ENCODE measurements at regions not wholly inside any gene's neighbourhood (a gene's known extent, or its start where the extent isn't known, plus 50 kb on each side); places are given as distances from the start of the nearest gene placed in this dataset.

DNA sequence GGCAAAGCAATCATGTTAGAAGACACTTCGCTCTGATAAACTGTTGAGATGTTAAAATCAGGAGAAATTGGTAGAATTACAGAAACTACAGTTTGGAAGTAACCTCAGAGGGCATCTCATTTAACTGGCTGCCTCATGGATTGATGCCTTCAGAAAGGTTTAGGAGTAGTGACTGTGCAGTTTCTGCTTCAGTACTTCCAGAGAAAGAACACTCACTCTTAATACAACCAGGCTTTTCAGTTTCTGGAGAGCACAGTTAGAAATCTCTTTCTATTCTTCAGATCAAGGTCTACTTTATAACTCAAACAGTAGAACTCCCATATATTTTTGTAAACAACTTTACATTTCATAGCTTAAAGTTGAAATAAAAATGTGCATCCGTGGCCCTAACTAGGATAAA lies 1358.9 kb upstream of the LRRTM3 start:
- Histone ChIP-seq H3K4me2 (ENCODE audit: low read depth, low read length, poor library complexity, severe bottlenecking) (no peak overlapping the region), H3K79me2 (ENCODE audit: insufficient read depth, low read length) (no peaks in the 10 kb centered on the region), H3K4me3 (ENCODE audit: insufficient read depth, low read length, poor library complexity, severe bottlenecking) (no peak overlapping the region), H3K27ac (ENCODE audit: low read depth, low read length) (no peak overlapping the region), H3K27me3 (ENCODE audit: low read length) (no peaks in the 10 kb centered on the region), H3K9ac (ENCODE audit: low read length) (no peak overlapping the region), H3K36me3 (ENCODE audit: low read length) (no peaks in the 10 kb centered on the region), H3K9me2 (replicated peaks; ENCODE audit: insufficient read depth, low read length) (no peaks in the 10 kb centered on the region), H4K20me1 (ENCODE audit: low read depth, low read length) (no peaks in the 10 kb centered on the region), H3K9me3 (ENCODE audit: insufficient read depth, low read length) (no peaks in the 10 kb centered on the region), H2AFZ (ENCODE audit: low read depth, low read length, severe bottlenecking) (no peak overlapping the region), H3F3A (ENCODE audit: insufficient read depth) (no peaks in the 10 kb centered on the region)
- TF ChIP-seq, protein P1, sequence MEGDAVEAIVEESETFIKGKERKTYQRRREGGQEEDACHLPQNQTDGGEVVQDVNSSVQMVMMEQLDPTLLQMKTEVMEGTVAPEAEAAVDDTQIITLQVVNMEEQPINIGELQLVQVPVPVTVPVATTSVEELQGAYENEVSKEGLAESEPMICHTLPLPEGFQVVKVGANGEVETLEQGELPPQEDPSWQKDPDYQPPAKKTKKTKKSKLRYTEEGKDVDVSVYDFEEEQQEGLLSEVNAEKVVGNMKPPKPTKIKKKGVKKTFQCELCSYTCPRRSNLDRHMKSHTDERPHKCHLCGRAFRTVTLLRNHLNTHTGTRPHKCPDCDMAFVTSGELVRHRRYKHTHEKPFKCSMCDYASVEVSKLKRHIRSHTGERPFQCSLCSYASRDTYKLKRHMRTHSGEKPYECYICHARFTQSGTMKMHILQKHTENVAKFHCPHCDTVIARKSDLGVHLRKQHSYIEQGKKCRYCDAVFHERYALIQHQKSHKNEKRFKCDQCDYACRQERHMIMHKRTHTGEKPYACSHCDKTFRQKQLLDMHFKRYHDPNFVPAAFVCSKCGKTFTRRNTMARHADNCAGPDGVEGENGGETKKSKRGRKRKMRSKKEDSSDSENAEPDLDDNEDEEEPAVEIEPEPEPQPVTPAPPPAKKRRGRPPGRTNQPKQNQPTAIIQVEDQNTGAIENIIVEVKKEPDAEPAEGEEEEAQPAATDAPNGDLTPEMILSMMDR (IDR thresholded peaks at IDR 0.05; ENCODE audit: insufficient read depth, low read length, poor library complexity, severe bottlenecking), result no peak
- TF ChIP-seq EZH2phosphoT487 (conservative IDR thresholded peaks at IDR 0.05; ENCODE audit: low read length), result no peak

DNA sequence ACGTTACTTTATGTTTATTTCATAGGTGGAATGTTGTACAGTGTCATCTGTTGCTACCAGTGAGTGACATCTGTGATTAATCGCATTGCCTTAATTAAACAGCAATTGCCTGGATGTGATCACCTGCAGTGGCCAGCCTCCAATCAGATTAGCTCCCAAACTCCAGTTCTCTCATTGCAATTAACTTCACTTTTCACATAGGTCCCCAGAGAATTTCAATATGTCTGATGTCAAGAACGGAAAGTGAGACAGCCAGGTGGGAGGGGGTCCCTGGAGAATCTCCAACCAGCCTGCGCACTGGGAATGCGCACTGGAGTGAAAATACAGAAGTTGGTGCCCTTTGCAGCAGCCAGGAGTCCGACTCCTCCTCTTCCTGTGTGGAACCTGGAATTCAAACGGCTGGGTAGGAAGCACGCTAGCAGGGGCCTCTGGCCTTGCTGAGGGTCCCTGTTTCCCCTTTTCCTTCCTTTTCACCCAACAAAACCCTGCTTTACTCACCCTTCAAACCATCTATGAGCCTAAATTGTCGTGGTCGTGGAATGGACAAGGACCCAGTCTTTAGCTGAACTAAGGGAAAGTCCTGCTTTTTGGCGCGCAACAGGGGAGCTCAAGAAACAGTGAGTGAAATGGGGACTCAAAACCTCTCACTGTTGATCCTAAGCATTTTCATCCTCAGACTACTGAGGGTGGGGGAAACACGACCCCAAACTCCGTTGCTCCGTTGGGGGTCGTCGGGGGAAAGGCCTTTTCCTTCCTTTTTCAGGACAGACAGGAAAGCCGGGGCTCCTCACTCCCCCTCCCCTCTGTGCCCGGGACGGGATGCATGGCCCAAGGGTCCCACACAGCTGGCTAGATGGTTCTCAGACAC lies 1355.5 kb upstream of the LRRTM3 start:
- no peak overlapping the region for H3K4me2 ChIP-seq (ENCODE audit: low read depth, low read length, poor library complexity, severe bottlenecking)
- TF ChIP-seq EZH2phosphoT487 (conservative IDR thresholded peaks at IDR 0.05; ENCODE audit: low read length), result no peak
- TF ChIP-seq, protein P1 (IDR thresholded peaks at IDR 0.05; ENCODE audit: insufficient read depth, low read length, poor library complexity, severe bottlenecking), result no peak
- H3K79me2 ChIP-seq (ENCODE audit: insufficient read depth, low read length), result no peaks in the 10 kb centered on the region
- no peaks in the 10 kb centered on the region for H3K9me2 ChIP-seq (replicated peaks; ENCODE audit: insufficient read depth, low read length)
- H3F3A ChIP-seq (ENCODE audit: insufficient read depth), result no peaks in the 10 kb centered on the region
- H3K9me3 ChIP-seq (ENCODE audit: insufficient read depth, low read length), result no peaks in the 10 kb centered on the region
- H3K27ac ChIP-seq (ENCODE audit: low read depth, low read length), result no peak overlapping the region
- H3K27me3 ChIP-seq (ENCODE audit: low read length), result no peaks in the 10 kb centered on the region
- no peaks in the 10 kb centered on the region for H4K20me1 ChIP-seq (ENCODE audit: low read depth, low read length)
- no peaks in the 10 kb centered on the region for H3K36me3 ChIP-seq (ENCODE audit: low read length)
- no peak overlapping the region for H2AFZ ChIP-seq (ENCODE audit: low read depth, low read length, severe bottlenecking)
- no peak overlapping the region for H3K4me3 ChIP-seq (ENCODE audit: insufficient read depth, low read length, poor library complexity, severe bottlenecking)
- no peak overlapping the region for H3K9ac ChIP-seq (ENCODE audit: low read length)

DNA sequence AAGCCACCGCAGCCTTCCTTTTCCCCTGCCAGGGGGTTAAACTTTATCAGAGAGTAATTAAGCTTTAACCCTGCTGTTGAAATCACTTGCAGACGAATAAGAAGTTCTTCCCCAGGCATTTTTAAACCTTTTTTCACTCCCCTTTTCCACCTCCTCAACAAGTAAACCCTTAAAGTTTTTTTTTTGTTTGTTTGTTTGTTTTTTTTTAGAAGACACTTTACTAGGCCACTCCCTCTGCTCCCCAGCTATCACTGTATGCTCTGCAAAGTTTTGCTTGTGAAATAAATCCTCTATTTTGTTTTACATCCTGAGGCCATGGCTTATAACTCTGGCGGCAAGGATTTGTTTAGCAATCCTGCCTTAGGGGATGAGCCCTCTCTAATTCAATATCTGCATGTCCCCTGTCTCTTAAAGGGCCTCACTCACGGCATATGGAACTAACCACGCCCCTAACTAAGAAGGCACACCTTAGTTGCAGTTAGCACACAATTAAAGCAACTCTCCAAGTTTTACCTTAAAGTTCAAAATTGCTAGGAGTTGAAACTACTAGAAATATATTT lies 1354.7 kb upstream of the LRRTM3 start:
- H2AFZ ChIP-seq (ENCODE audit: low read depth, low read length, severe bottlenecking), result no peak overlapping the region
- no peak overlapping the region for H3K4me2 ChIP-seq (ENCODE audit: low read depth, low read length, poor library complexity, severe bottlenecking)
- H3K9ac ChIP-seq (ENCODE audit: low read length), result no peak overlapping the region

More for the DNA sequence above, 1354.7 kb upstream of the LRRTM3 start:
- no peaks in the 10 kb centered on the region for H4K20me1 ChIP-seq (ENCODE audit: low read depth, low read length)
- no peaks in the 10 kb centered on the region for H3K79me2 ChIP-seq (ENCODE audit: insufficient read depth, low read length)
- H3K4me3 ChIP-seq (ENCODE audit: insufficient read depth, low read length, poor library complexity, severe bottlenecking), result no peak overlapping the region
- no peaks in the 10 kb centered on the region for H3K9me2 ChIP-seq (replicated peaks; ENCODE audit: insufficient read depth, low read length)
- TF ChIP-seq EZH2phosphoT487 (conservative IDR thresholded peaks at IDR 0.05; ENCODE audit: low read length), result no peak
- TF ChIP-seq, protein P1 (IDR thresholded peaks at IDR 0.05; ENCODE audit: insufficient read depth, low read length, poor library complexity, severe bottlenecking), result no peak
- no peaks in the 10 kb centered on the region for H3F3A ChIP-seq (ENCODE audit: insufficient read depth)
- no peak overlapping the region for H3K27ac ChIP-seq (ENCODE audit: low read depth, low read length)
- H3K36me3 ChIP-seq (ENCODE audit: low read length), result no peaks in the 10 kb centered on the region
- no peaks in the 10 kb centered on the region for H3K27me3 ChIP-seq (ENCODE audit: low read length)
- H3K9me3 ChIP-seq (ENCODE audit: insufficient read depth, low read length), result no peaks in the 10 kb centered on the region
